NOMO-1 treated with dmso at 0.1 percent for 144 hours (cell line): ENCODE measurements at regions not wholly inside any gene's neighbourhood (a gene's known extent, or its start where the extent isn't known, plus 50 kb on each side); places are given as distances from the start of the nearest gene placed in this dataset.

Experiments used
- DNase-seq: peaks from one replicate; lab custom pipeline; 2025; ENCODE audit not compliant: unreplicated experiment; lab: John Stamatoyannopoulos, UW

DNA sequence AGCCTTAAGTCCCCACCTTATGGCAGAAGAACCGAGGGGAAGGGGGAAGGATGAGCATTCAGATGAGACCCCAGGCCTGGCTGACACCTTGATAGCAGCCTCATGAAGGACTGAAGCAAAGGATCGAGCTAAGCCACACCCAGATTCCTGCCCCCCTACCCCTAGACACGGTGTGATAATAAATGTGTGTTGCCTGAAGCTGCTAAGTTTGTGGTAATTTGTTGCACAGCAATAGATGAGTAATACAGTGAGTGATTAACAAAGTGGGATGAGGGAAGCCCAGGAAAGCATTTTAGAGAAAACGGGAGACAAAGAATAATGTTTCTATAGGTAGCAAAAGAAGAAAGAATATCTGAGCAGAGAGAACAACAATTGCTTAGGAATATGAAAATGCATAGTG is 404.2 kb downstream of the MID1IP1 start:
- DNase-seq, result no peak

GRCh38 chrX:39206399-39207145 is 405.3 kb downstream of the MID1IP1 start:
- DNase-seq, result no peak

- no peak for DNase-seq
Measured at GRCh38 chrX:39211501-39211900, 410.2 kb downstream of the MID1IP1 start.

- DNase-seq, result no peak
Measured at GRCh38 chrX:39212456-39212855, 411.2 kb downstream of the MID1IP1 start.

DNA sequence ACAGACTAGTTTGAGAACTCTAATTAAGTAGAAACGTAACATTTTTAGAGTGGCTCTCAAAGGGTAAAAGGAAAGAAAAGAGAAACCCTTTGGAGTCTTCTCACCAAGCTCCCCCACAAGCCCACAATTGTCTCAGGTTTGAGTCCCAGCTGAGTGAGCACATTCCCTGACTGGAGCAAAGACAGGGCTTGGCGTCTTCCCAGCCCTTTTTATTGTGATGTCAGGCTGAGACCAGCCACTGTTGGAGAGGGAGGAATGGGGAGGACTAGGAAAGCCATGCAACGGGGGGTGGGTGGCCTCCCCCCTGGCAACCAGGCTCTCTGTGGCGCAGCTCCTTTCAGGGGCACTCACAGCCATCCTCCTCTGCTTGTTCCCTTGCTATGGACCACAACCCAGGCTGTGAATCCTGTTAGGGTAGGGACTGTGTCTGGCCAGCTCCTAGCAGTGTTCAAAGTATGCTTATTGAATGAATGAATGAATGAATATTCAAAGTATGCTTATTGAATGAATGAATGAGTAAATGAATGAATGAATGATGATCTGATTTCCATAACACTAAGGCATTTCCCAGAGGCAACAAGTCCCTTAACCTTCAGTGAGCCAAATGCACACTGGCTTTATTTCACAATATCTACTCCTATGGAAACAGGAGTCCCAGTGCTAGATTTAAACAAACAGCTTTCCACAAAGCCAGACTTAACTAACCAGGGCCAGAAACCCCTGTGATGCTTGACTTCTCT is 413.3 kb downstream of the MID1IP1 start:
- DNase-seq, result no peak

GRCh38 chrX:39220952-39221351 is 419.7 kb downstream of the MID1IP1 start:
- DNase-seq, result no peak

- no peak for DNase-seq
Measured at GRCh38 chrX:39222346-39223113, 421.3 kb downstream of the MID1IP1 start.

GRCh38 chrX:39226251-39226650 is 425.0 kb downstream of the MID1IP1 start:
- DNase-seq, result no peak

DNA sequence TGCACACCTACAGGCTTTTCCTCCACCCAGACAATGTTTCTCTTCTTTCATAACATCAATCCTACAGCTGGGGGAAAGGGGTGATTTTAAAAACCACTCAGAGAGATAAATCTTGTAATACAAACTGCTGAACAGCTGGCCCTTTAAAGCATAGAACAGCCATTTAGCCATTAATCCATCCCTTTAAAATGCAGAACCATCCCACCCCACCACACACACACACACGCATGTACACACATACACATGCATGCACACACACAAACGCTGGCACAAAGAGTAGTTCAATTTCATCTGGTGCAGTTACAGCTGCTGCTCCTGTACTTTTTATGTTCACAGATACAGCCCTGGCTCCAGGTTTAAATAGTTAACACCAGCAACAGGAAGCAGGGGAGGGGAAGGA is 426.1 kb downstream of the MID1IP1 start:
- no peak for DNase-seq

DNA sequence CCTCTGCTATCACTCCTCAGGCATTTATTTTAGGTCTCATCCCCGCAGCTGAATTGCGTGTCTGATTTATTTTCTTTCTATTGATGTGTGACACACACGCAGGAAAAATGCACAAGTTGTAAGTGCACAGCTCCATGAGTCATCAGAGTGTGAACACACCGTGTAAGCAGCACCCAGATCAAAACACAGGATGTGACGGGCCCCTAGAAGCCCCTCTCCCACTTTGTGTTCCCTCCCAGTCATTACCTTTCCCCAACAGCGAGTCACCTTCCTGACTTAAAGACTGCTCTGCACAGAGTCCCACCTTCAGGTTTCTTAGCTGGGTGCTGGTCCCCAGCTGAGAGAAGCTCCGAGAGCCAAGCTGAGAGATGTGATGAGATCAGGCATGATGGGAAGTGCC is 436.7 kb downstream of the MID1IP1 start:
- DNase-seq, result no peak

DNA sequence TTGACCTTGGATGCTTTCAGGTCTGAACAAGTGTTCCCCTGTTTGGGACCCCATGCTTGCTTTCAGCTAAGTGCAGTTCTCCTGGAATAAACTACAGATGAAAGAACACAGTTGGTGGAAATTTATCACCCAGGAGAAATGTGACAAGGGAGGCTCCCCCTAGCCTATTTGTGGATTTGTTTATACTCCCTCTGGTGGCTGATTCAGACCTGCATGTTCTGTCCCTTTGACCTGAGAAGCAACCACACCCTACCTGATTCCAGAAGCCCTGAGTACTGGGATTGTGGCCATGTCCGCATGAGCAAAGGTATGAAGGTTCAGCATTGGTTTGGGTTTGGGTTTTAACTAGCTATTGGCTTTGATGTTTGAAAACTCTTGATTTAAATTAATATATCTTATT is 440.9 kb downstream of the MID1IP1 start:
- peak; percentile 3 for DNase-seq

DNA sequence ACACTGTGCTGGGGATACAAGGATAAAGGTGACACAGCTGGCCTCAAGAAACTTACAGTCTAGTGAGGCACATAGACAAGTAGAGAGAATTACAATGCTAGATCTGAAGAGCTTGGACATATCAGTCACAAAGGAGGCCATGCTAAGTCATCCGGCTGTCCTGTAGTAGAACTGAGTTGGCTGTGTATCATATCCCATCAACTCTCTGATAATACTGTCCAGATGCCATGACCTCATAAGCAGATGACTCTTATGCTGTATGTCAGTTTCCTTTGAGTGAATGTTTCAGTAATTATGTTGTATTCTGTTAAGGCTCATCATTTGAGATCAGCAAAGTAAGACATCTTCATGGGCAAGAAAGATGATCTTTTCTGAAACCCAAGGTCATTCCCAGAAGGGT is 442.9 kb downstream of the MID1IP1 start:
- DNase-seq, result no peak

GRCh38 chrX:39245024-39245423 is 443.8 kb downstream of the MID1IP1 start:
- DNase-seq, result no peak

GRCh38 chrX:39247536-39247935 is 446.3 kb downstream of the MID1IP1 start:
- no peak for DNase-seq

GRCh38 chrX:39248330-39248729 is 447.1 kb downstream of the MID1IP1 start:
- no peak for DNase-seq

- DNase-seq, result no peak
Measured at GRCh38 chrX:39249999-39250398, 448.7 kb downstream of the MID1IP1 start.

GRCh38 chrX:39251995-39252394 is 450.7 kb downstream of the MID1IP1 start:
- DNase-seq, result no peak

GRCh38 chrX:39253551-39253950 is 452.3 kb downstream of the MID1IP1 start:
- no peak for DNase-seq

- no peak for DNase-seq
Measured at GRCh38 chrX:39258331-39258730, 457.1 kb downstream of the MID1IP1 start.

GRCh38 chrX:39260965-39261364 is 459.7 kb downstream of the MID1IP1 start:
- no peak for DNase-seq

DNA sequence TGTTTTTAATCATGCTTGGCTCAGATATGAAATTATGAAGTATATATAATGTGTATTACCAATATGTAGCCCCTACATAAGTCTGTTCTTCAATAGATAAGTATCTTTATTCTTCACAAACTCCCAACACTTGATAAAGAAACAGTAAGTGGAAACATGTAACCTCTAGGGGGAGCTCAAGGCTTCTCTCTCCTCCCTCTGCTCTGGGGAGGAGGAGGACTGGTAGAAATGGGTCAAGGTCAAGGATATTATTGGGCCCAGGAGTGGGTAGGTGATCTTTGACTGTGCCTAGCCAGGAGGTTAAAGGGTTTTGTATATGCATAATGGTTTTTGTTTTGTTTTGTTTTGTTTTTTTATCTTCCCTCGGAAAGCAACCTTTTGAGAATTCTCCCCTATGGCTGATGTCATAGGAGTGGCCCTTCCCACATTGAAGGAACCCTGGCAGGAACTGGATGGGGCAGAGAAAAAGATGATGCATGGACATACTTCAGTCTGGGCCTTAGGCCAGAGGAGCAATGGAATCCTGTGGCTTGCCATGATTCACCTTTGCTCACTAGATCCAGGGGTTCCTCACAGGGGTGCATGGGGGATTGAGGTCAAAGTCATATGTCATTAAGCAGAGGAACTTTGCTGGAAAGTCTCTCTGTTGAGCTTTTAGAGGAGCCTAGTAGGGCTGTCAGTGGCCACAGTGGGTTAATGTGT is 460.3 kb downstream of the MID1IP1 start:
- no peak for DNase-seq
